Motor neuron (in vitro differentiated cells): ENCODE measurements at regions not wholly inside any gene's neighbourhood (a gene's known extent, or its start where the extent isn't known, plus 50 kb on each side); places are given as distances from the start of the nearest gene placed in this dataset.
A peak's percentile ranks its signal among the peaks of the same experiment; 100 is the strongest.

Experiments
- ATAC-seq, 8 experiments: fragments of 200-7000 bp; cut with Tn5 transposase; replicated peaks in 6 of 8; 2 replicates each; pipeline ENCODE4 v1.8.0; 2021; ENCODE audit warnings: mild to moderate bottlenecking in 8 of 8, moderate library complexity in 8 of 8
- H3K27ac ChIP-seq, 2 donors: fragments of 250-450 bp; sonication (Bioruptor Pico); 2 replicates each; pipeline ENCODE4 v1.9.0; 2021; ENCODE audit warnings: antibody characterized with exemption in 2 of 2, mild to moderate bottlenecking in 2 of 2, moderate library complexity in 1 of 2
- H3K4me1 ChIP-seq, 2 donors: fragments of 250-450 bp; sonication (Bioruptor Pico); replicated peaks in 1 of 2; 2 replicates each; pipeline ENCODE4 v1.6.1; 2021; ENCODE audit warnings: antibody characterized with exemption in 2 of 2, mild to moderate bottlenecking in 2 of 2, moderate library complexity in 1 of 2
- H3K4me3 ChIP-seq, 5 donors: fragments of 250-450 bp; sonication (Bioruptor Pico); 2 replicates each; pipeline ENCODE4 v1.9.0; 2021; ENCODE audit warnings: antibody characterized with exemption in 5 of 5, mild to moderate bottlenecking in 5 of 5, moderate library complexity in 4 of 5
- WGBS, 10 experiments: fragments of 450-650 bp; shearing (Covaris generic); methylation state at CpG; one replicate each; pipeline ENCODE4 v1.0.0; 2022; 5-methylcytosine and 5-hydroxymethylcytosine counted together
- in situ Hi-C, 9 experiments: fragments of 400-800 bp; cut with MboI; loops; one replicate each; pipeline ENCODE4 v1.15.0; 2021; ENCODE audit warnings: low sequenced_read_pairs in 9 of 9, low pct_unique_long_range_greater_than_20kb in 2 of 9; ENCODE audit not compliant: unreplicated experiment in 9 of 9

DNA sequence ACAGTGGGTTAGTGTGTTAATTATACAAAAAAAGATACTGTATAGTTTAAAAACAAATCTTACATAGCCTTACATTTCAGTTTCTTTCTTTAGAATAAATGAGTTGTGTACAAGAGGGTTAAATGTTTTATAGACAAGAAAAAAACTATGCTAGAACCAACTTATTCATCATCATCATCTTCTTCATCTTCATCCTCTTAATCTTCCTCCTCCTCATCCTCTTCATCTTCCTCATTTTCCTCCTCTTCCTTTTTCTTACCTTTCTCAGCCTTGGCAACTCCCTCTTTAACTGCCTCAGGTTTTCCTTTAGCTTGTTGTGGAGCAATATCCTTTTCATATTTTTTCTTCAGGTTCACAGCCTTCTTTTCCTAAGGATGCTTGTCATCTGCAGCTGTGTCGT is 53.7 kb downstream of the RPS12 start:
- Histone ChIP-seq H3K4me3 (no peak overlapping the region), H3K4me1 (peaks cover 3 to 21% of the 10 kb centered on the region in 2 donors), H3K27ac (no peak overlapping the region)
- in situ Hi-C loops, result no loop called here
- no peak for ATAC-seq
- WGBS, 10 experiments, result 13 to 95% (median 62%) methylated on average over 1 of the region's 1 CpG; no CpG with 5 or more reads in 2 of the 10 experiments

DNA sequence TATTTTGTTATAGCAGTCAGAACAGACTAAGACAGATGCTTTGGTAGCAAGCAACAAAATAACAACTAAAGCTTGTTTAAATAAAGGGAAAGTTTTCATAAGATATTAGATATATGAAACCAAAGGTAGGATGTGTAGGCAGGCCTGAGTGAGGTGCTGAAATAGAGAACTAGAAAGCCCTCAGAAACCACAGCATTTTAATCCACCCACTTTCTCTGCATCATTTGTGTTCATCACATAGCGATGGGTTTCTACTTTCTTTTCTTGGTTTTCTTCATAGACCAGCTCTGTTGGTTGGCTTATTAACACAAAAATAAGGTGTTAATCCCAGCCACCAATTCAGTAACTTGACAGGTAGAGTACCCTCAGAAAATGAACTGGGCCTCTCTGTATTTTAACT is 58.6 kb downstream of the RPS12 start:
- WGBS, 10 experiments, result 90 to 100% (median 100%) methylated on average over 1 of the region's 1 CpG; no CpG with 5 or more reads in 3 of the 10 experiments
- in situ Hi-C loops, result no loop called here
- Histone ChIP-seq H3K4me3 (no peak overlapping the region), H3K27ac (no peak overlapping the region), H3K4me1 (no peaks in the 10 kb centered on the region)
- no peak for ATAC-seq

DNA sequence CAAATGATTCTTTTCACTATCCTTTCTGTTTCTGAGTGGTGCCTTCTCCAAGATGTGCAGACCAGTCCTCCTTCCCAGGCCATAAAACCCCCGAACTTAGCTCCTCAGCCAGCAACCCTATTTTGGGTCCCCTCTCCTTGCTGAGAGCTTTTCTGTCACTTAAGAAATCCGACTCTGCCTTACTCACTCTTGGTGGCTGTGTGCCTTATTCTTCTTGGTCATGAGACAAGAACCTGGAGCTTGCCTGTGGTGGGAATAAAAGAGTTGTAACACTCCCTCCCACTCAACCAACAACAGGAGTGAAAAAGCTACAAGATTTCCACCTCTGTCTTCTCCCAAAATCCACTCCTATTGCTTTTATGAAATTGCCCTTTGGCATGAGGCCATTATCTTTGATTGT is 62.6 kb downstream of the RPS12 start:
- H3K4me1 ChIP-seq, result no peaks in the 10 kb centered on the region
- 0 to 100% (median 70%) methylated on average over 1 to 2 of the region's 2 CpGs; no CpG with 5 or more reads in 5 of the 10 experiments for WGBS, 10 experiments
- no peak overlapping the region for H3K4me3 ChIP-seq
- no peak overlapping the region for H3K27ac ChIP-seq
- in situ Hi-C loops, result no loop called here
- no peak for ATAC-seq

DNA sequence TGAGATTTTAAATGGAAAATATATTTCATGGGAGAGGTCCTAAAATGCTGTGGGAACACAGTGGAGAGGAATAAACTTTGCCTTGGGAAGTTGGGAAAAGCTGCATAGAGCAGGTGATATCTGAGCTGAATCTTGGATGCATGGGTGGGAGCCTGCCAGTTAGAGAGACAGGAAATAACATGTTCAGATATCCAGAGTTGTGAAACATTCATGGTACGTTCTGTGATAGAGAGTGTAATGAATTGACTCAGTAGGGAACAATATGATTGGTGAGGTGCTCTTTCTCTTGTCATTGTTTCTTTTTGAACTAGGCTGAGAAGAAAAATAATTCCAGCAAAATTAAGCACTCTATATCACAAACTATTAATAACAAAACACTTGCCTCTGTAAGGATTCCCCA is 72.8 kb downstream of the RPS12 start:
- in situ Hi-C loops, result no loop called here
- peak in 1 of 8 experiments; percentile 38 for ATAC-seq
- Histone ChIP-seq H3K4me3 (no peak overlapping the region), H3K27ac (no peak overlapping the region), H3K4me1 (no peaks in the 10 kb centered on the region)
- 0 to 100% (median 100%) methylated on average over 1 of the region's 1 CpG; no CpG with 5 or more reads in 5 of the 10 experiments for WGBS, 10 experiments

DNA sequence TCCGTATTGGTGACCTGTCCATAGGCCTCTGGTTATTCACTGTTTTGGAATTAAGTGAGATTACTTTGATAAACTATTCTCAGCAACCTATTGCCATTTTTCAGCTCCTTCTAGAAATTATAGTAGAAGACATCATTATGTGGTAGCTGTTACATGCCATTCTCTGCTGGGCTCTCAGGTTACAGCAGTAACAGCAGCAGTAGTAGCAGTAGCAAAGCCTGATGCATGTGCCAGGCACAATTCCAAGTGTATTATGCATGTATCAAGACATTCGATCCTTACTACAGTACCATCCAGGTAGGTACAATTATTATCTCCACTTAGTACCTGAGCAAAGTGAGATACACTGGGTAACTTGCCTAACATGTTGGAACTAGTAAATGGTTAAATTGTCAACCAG is 74.3 kb downstream of the RPS12 start:
- no peaks in the 10 kb centered on the region for H3K4me1 ChIP-seq
- no peak overlapping the region for H3K4me3 ChIP-seq
- peak in 2 of 8 experiments; percentile 43 to 73 for ATAC-seq
- in situ Hi-C loops, result no loop called here
- no peak overlapping the region for H3K27ac ChIP-seq
- 60 to 100% (median 90%) methylated on average over 1 to 2 of the region's 2 CpGs for WGBS, 10 experiments

DNA sequence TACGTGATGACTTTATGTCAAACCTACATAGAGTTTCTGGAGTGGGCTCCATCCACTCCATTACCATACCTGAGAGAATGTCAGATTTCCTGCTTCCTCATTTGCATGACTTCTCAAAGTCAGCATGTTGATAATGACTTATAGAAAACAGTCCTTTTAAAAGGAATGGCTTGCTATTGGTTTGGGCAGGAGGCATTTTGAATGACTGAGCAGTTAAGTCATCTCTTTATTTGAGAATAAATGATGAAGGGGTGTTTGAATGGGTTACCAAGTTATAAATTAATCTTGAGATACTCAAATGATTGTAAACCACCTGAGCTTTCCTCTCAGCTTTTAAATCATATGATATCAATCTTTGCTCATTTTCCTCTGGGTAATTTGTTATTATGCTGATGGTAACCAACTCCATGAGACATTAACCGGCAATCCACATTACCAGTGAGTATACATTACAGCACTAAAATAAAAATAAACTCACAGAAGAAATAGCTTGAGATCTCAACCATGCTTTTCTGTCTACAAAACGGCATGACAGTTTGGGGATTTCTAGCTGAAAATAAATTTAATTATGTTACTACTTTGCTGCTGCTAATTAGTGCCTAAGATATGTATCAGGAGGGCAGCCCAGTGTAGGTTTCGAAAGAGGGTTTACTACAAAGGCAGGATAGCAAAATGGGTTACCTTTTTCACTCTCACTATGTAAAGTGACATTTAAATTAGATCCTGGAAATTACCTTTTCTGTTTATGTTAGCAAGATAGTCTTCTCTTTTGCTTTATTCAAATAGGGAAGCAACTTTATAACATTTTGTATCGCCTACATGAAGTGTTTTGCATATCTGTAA is 78.8 kb downstream of the RPS12 start:
- no peak for ATAC-seq
- Histone ChIP-seq H3K4me1 (no peaks in the 10 kb centered on the region), H3K4me3 (no peak overlapping the region), H3K27ac (no peak overlapping the region)
- in situ Hi-C loops, result no loop called here
- 24 to 100% (median 81%) methylated on average over 1 to 5 of the region's 5 CpGs; no CpG with 5 or more reads in 1 of the 10 experiments for WGBS, 10 experiments

DNA sequence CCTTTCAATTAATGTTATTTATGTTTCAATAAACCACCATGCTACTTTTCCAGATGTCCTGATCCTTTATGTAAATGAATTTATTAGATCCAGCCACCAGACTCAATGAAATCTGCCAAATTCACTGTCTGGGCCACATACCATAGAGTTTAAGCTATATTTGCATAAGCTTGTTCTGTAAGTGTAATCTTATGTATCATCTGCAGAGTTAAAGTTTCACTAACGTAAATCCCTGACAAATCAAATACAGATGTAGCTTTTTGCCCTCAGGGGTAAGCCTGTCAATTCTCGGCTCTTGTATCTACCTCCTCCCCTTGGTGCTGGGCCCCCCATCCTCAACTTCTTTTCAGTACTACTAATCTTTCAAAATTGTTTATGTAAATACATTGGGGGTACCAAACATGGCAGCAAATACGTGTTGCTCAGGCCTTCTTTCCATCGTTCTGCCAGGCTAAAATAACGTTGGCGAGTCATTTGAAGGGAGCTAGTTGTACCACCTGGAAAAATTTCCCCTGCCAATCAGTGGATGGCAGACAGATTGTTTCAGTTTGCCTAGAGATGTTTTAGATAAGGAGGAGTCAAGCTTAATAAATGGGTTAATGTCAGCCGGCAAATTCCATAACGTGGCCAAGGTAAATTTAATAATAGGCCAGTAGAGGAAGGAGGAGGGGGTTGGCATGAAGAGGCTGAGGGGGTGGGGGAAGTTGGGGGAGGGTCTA is 79.6 kb downstream of the RPS12 start:
- Histone ChIP-seq H3K4me3 (no peak overlapping the region), H3K4me1 (no peaks in the 10 kb centered on the region), H3K27ac (no peak overlapping the region)
- in situ Hi-C loops, result no loop called here
- peak in 1 of 8 experiments; percentile 86 for ATAC-seq
- WGBS, 10 experiments, result 5 to 100% (median 76%) methylated on average over 1 to 8 of the region's 8 CpGs

DNA sequence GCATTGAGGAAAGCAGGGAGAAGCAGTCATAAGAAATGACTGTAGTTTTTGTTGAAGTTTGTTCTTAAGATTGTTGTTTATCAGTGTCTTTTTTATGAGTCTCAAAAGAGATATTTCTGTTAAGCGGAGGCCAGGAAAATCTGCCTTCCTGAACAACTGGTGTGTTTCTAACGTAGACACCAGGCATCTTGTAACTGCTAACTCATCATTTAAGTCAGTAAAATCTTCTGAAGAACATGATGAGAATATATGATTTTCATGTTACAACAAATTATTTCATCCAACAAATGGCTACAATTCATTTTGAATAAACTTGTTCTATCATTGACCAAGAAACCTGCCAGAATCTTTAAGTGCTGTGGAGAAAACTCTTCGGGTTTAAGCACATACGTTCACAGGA is 84.0 kb downstream of the RPS12 start:
- Histone ChIP-seq H3K4me1 (no peaks in the 10 kb centered on the region), H3K4me3 (no peak overlapping the region), H3K27ac (no peak overlapping the region)
- 47 to 100% (median 88%) methylated on average over 2 to 4 of the region's 4 CpGs; no CpG with 5 or more reads in 1 of the 10 experiments for WGBS, 10 experiments
- ATAC-seq, result no peak
- in situ Hi-C loops, result no loop called here

DNA sequence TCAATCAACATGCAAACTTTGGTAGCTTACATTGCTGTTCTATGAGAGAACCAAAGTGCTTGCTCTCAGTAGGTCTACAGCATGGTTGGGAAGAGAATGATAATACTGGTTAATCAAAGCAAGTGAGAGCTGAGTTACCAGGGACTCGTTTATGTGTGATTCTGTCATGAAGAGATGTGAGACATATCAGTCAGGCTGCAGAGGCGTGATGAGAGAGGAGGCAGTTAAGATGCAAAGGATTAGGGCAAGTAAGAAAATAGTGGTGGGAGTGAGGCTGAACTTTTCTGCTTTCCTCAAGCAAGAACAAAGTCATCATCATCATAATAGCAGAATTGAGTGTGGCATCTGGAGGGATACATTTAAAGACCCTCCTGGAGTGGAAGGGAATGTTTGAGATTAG is 86.5 kb downstream of the RPS12 start:
- in situ Hi-C loops, result no loop called here
- no peak overlapping the region for H3K4me3 ChIP-seq
- no peak for ATAC-seq
- no peak overlapping the region for H3K27ac ChIP-seq
- 31 to 100% (median 60%) methylated on average over 1 to 2 of the region's 2 CpGs; no CpG with 5 or more reads in 4 of the 10 experiments for WGBS, 10 experiments
- H3K4me1 ChIP-seq, result no peaks in the 10 kb centered on the region

DNA sequence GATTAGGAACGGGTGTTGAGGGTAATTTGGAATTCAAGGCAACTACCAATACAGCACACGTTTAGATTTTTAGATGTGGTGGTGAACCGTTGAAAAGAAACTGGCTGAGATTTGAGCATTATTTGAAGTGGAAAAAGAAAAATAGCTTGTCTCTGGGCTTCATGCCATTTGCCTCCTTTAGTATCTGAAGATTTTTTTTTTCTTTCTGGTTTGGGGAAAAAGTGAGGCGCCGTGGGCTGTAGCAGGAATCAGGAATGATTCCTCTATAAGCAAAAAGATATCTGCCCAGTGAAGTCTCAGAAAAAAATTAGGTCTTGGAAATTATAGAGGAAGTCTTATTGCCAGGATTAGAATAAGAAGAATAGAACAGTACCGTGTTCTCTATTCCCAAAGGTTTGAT is 88.5 kb downstream of the RPS12 start:
- WGBS, 10 experiments, result 8 to 93% (median 82%) methylated on average over 1 to 6 of the region's 6 CpGs
- no peak overlapping the region for H3K27ac ChIP-seq
- in situ Hi-C loops, result no loop called here
- peaks cover 3 to 7% of the 10 kb centered on the region in 2 donors for H3K4me1 ChIP-seq
- no peak for ATAC-seq
- no peak overlapping the region for H3K4me3 ChIP-seq

DNA sequence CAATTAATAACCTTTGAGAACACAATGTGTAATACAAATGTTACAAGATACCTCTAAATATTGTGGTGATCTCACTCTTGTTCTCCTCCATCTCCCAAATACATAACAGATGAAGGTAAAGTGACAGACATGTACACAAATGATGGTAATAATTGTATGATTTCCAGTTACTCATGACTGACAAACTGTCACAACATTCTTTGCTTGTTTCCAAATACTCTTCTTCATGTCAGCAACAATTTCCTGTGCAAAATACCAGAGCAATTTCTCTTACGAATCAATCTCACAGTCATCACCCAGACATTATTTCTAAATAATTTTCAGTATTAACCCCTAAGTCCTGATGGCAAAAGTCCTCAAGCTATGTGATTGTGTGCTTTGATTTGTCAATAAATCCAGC is 92.9 kb downstream of the RPS12 start:
- WGBS, 10 experiments, result 13 to 100% (median 80%) methylated on average over 1 of the region's 1 CpG; no CpG with 5 or more reads in 1 of the 10 experiments
- Histone ChIP-seq H3K4me1 (peaks cover 3 to 8% of the 10 kb centered on the region in 2 donors), H3K27ac (no peak overlapping the region), H3K4me3 (no peak overlapping the region)
- in situ Hi-C loops, result no loop called here
- ATAC-seq, result no peak

DNA sequence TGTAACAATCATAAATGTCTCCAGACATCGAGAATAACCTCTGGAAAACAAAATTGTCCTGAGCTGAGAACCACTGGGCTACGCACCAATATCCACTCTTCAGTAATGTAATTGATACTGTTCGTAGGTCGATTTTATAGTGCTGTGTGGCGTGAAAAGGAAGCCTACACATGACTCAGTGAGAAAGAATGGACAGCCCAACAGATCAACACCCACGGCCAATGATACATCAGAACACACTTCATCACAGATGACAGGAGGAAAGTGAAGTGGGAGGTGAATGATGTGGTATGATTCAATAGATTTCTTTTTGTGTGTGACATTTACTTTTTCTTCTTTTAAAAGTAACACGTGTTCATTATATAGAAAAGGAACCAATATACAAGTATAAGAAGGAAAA is 93.5 kb downstream of the RPS12 start:
- WGBS, 10 experiments, result 20 to 89% (median 79%) methylated on average over 1 to 7 of the region's 7 CpGs; no CpG with 5 or more reads in 1 of the 10 experiments
- no peak overlapping the region for H3K27ac ChIP-seq
- H3K4me3 ChIP-seq, result no peak overlapping the region
- peak in 2 of 8 experiments; percentile 29 to 66 for ATAC-seq
- H3K4me1 ChIP-seq, result peaks cover 3 to 8% of the 10 kb centered on the region in 2 donors
- in situ Hi-C loops, result no loop called here

DNA sequence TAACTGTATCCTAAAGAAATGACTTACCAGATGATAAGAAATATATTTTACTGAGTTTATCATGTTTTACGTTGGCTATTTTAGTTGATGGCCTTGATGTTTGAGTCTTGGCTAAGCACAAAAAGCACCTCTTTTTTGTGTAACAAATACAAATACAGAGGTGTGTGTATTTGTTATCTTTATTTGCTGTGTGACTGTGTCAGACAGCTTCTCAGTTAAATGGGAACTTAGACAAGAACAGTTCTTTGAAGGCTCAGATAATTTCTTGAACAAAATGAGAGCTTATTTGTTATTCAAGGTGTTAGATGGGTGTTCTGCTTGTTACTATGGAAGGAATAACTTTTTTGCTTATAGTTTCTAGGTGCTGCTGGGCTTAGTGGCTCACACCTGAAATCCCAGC is 95.4 kb downstream of the RPS12 start:
- no peak for ATAC-seq
- 57 to 100% (median 85%) methylated on average over 1 of the region's 1 CpG; no CpG with 5 or more reads in 2 of the 10 experiments for WGBS, 10 experiments
- no peak overlapping the region for H3K27ac ChIP-seq
- in situ Hi-C loops, result no loop called here
- H3K4me1 ChIP-seq, result peaks cover 3 to 8% of the 10 kb centered on the region in 2 donors
- no peak overlapping the region for H3K4me3 ChIP-seq
